ENCODE measurements at regions not wholly inside any gene's neighbourhood (a gene's known extent, or its start where the extent isn't known, plus 50 kb on each side); places are given as distances from the start of the nearest gene placed in this dataset.
"Not testable (repeated sequence)": the region's sequence is repeated elsewhere in the genome, so short reads cannot be mapped to it uniquely, and the experiment has no call there.

- H3K4me1 Mint-ChIP-seq, ATAC-seq, DNase-seq, H3K27ac Mint-ChIP-seq, H3K27me3 Mint-ChIP-seq, H3K4me3 Mint-ChIP-seq: not testable (repeated sequence)
- peaks cover 10 to 28% of the 10 kb centered on the region in 2 donors for H3K9me3 Mint-ChIP-seq
These were observed 581.2 kb downstream of the ANKRD50 start for GRCh38 chr4:124131324-124131723.

- no peak for DNase-seq
- ATAC-seq = no peak
- Mint-ChIP-seq H3K9me3 (peaks cover 10 to 28% of the 10 kb centered on the region in 2 donors), H3K4me3 (no peak overlapping the region), H3K4me1 (no peaks in the 10 kb centered on the region), H3K27me3 (no peaks in the 10 kb centered on the region), H3K27ac (no peak overlapping the region)
These were observed 580.4 kb downstream of the ANKRD50 start for GRCh38 chr4:124132161-124132560.

DNA sequence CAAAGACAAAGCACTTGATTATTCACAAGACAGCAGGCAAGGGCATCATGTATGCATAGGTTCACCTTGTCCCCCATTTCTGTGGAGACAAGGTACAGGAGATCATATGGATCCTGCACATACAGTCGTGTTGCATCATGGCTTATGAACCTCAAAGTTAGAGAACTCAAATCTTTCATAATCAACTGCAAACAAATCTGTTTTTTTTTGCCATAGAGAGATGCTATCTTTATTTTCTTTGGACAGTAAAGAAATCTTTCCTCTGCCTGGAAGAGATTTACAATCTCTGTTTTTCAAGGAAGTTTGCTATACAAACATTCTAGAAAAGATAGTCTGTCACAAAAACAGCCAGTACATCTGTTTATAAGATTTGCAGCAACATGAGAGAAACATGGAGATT is 578.8 kb downstream of the ANKRD50 start:
- Mint-ChIP-seq H3K27me3 (no peaks in the 10 kb centered on the region), H3K27ac (no peak overlapping the region), H3K4me3 (no peak overlapping the region), H3K9me3 (peaks cover 7 to 24% of the 10 kb centered on the region in 2 donors), H3K4me1 (no peaks in the 10 kb centered on the region)
- DNase-seq (no peak), ATAC-seq (no peak)

- Mint-ChIP-seq H3K27me3 (no peaks in the 10 kb centered on the region), H3K4me3 (no peak overlapping the region), H3K9me3 (peaks cover 8 to 24% of the 10 kb centered on the region in 2 donors), H3K4me1 (no peaks in the 10 kb centered on the region), H3K27ac (no peak overlapping the region)
- no peak for DNase-seq
- no peak for ATAC-seq
These were observed 577.1 kb downstream of the ANKRD50 start for GRCh38 chr4:124135409-124135813.

DNA sequence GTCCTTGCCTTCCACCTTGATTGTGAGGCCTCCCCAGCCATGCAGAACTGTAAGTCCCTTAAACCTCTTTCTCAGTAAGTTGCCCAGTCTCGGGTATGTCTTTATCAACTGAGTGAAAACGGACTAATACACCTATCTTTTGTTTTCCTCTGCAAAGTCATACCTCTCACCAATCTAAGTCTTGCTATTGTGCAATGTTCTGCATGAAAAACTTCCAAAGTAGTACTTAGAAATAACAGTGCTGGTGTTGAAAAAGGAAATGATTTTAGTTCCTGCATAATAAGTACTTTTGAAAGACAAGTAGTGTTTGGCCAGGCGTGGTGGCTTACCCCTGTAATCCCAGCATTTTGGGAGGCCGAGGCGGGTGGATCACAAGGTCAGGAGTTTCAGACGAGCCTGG is 573.5 kb downstream of the ANKRD50 start:
- Mint-ChIP-seq H3K4me1 (no peaks in the 10 kb centered on the region), H3K27me3 (no peaks in the 10 kb centered on the region), H3K27ac (no peak overlapping the region), H3K4me3 (no peak overlapping the region), H3K9me3 (peaks cover 4 to 7% of the 10 kb centered on the region in 2 donors)
- DNase-seq (no peak), ATAC-seq (no peak)

GRCh38 chr4:124143632-124144031 is 568.9 kb downstream of the ANKRD50 start:
- no peak for ATAC-seq
- H3K27ac Mint-ChIP-seq = no peak overlapping the region

DNA sequence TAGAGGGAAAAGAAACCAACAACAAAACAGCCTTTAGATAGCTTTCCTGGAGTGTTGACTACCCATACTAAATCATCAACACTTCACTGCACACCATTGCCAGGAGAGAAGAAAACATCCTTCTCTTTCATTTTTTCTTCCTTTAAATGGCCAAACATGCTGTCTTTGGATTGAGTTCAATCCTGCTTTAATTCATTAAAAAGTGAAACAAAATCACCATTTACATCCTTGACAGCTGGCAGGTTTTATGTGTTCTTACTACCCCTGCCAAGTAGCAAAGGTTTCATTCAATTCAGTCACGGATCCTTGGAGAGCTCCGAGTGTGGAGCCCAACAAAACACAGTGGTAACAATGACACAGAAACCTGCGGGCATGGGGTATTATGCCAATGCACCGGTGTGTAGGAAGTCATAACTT is 568.3 kb downstream of the ANKRD50 start:
- DNase-seq (no peak), ATAC-seq (no peak)
- H3K27ac Mint-ChIP-seq = no peak overlapping the region
- H3K4me3 Mint-ChIP-seq = no peak overlapping the region
- H3K27me3 Mint-ChIP-seq = no peaks in the 10 kb centered on the region
- H3K4me1 Mint-ChIP-seq = no peaks in the 10 kb centered on the region
- no peaks in the 10 kb centered on the region for H3K9me3 Mint-ChIP-seq

More at GRCh38 chr4:124143632-124144031, 568.9 kb downstream of the ANKRD50 start:
- Mint-ChIP-seq H3K4me3 (no peak overlapping the region), H3K27me3 (no peaks in the 10 kb centered on the region), H3K4me1 (no peaks in the 10 kb centered on the region), H3K9me3 (peaks cover 4 to 6% of the 10 kb centered on the region in 2 donors)
- no peak for DNase-seq

GRCh38 chr4:124146068-124146467 is 566.5 kb downstream of the ANKRD50 start:
- H3K4me1 Mint-ChIP-seq = no peaks in the 10 kb centered on the region
- ATAC-seq (no peak), DNase-seq (no peak)
- no peaks in the 10 kb centered on the region for H3K9me3 Mint-ChIP-seq
- H3K27ac Mint-ChIP-seq = no peak overlapping the region
- H3K27me3 Mint-ChIP-seq = no peaks in the 10 kb centered on the region
- H3K4me3 Mint-ChIP-seq = no peak overlapping the region

- ATAC-seq = no peak
- DNase-seq = no peak
- H3K9me3 Mint-ChIP-seq = no peaks in the 10 kb centered on the region
- no peaks in the 10 kb centered on the region for H3K27me3 Mint-ChIP-seq
- H3K4me1 Mint-ChIP-seq = no peaks in the 10 kb centered on the region
- no peak overlapping the region for H3K27ac Mint-ChIP-seq
- no peak overlapping the region for H3K4me3 Mint-ChIP-seq
These were observed 561.5 kb downstream of the ANKRD50 start for GRCh38 chr4:124151031-124151430.

GRCh38 chr4:124152132-124152531 is 560.4 kb downstream of the ANKRD50 start:
- no peak overlapping the region for H3K27ac Mint-ChIP-seq
- no peak overlapping the region for H3K4me3 Mint-ChIP-seq
- no peaks in the 10 kb centered on the region for H3K4me1 Mint-ChIP-seq
- no peaks in the 10 kb centered on the region for H3K27me3 Mint-ChIP-seq
- ATAC-seq (no peak), DNase-seq (no peak)
- H3K9me3 Mint-ChIP-seq = no peaks in the 10 kb centered on the region

DNA sequence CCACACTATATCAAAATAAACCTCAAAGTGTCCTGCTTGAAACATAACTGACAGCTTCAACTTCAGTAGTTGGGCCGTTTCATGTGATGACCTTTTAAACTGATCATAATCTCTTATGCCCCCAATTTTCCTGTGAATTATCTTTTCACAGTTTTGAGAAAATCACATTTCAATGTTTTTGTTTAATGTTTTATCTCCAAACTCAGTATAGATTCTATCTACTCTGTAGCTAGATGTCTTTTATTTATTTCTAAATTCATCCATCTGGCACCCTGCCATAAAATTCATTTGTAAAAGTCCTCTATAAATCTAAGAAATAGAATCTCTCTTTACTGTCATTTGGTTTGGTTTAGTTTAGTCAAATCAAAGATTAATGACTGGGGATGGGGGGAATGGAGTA is 557.3 kb downstream of the ANKRD50 start:
- ATAC-seq = no peak
- no peak overlapping the region for H3K4me3 Mint-ChIP-seq
- no peaks in the 10 kb centered on the region for H3K9me3 Mint-ChIP-seq
- DNase-seq = no peak
- H3K4me1 Mint-ChIP-seq = no peaks in the 10 kb centered on the region
- no peak overlapping the region for H3K27ac Mint-ChIP-seq
- no peaks in the 10 kb centered on the region for H3K27me3 Mint-ChIP-seq

GRCh38 chr4:124157396-124158083 is 555.0 kb downstream of the ANKRD50 start:
- Mint-ChIP-seq H3K4me1 (no peaks in the 10 kb centered on the region), H3K4me3 (no peak overlapping the region), H3K27me3 (no peaks in the 10 kb centered on the region), H3K9me3 (no peaks in the 10 kb centered on the region), H3K27ac (no peak overlapping the region)
- ATAC-seq = no peak
- no peak for DNase-seq

- ATAC-seq (no peak), DNase-seq (no peak)
- Mint-ChIP-seq H3K27ac (no peak overlapping the region), H3K4me1 (no peaks in the 10 kb centered on the region), H3K4me3 (no peak overlapping the region), H3K27me3 (no peaks in the 10 kb centered on the region), H3K9me3 (peaks cover 0 to 4% of the 10 kb centered on the region in 2 donors)
These were observed 549.1 kb downstream of the ANKRD50 start for GRCh38 chr4:124163401-124163800.

DNA sequence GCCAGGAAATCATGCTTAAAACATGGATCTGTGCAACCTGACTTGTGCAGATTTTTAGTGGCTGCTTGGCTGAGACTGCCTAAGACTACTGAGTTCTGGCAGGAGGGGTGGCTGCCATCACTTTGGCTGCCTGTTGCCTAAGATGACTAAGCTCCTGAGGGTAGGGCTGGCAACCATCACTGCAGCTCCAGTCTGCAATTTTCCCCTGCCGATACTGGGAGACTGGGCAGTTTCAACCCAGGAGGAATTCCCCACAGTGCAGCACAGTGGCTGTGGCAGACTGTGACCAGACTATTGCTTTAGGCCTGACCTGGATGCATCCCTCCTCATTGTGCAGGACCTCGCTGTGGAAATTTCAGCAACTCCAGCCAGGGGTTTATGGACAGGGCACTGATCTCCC is 544.9 kb downstream of the ANKRD50 start:
- Mint-ChIP-seq H3K27me3 (no peaks in the 10 kb centered on the region), H3K4me3 (no peak overlapping the region), H3K27ac (no peak overlapping the region), H3K4me1 (no peaks in the 10 kb centered on the region), H3K9me3 (peaks cover 17 to 18% of the 10 kb centered on the region in 2 donors)
- ATAC-seq = no peak
- no peak for DNase-seq

- not testable (repeated sequence) for H3K4me1 Mint-ChIP-seq, H3K4me3 Mint-ChIP-seq, ATAC-seq, DNase-seq, H3K27me3 Mint-ChIP-seq, H3K27ac Mint-ChIP-seq
- H3K9me3 Mint-ChIP-seq = peaks cover 17 to 18% of the 10 kb centered on the region in 2 donors
These were observed 543.0 kb downstream of the ANKRD50 start for GRCh38 chr4:124169524-124169923.

DNA sequence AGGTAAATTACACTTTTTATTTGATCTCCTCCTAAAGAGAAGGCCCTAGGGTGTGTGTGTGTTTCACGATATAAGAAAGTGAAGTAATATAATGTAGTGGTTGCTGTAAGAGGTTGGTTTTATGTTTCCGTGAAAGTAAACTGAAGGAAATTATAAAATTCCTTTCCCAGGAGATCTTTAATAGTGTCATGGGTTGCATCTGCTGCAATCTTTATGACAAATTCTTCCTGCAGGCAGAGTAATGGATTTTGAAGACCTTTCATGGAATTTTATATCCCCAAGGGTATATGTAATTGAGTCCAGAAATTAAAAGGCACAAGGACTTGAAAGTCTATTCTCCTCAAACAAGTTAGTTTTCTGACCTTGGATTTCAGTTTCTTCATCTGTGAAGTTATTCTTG is 538.6 kb downstream of the ANKRD50 start:
- ATAC-seq (no peak), DNase-seq (no peak)
- H3K4me3 Mint-ChIP-seq = no peak overlapping the region
- peaks cover 8 to 13% of the 10 kb centered on the region in 2 donors for H3K9me3 Mint-ChIP-seq
- no peaks in the 10 kb centered on the region for H3K4me1 Mint-ChIP-seq
- no peak overlapping the region for H3K27ac Mint-ChIP-seq
- no peaks in the 10 kb centered on the region for H3K27me3 Mint-ChIP-seq

Measured in stimulated activated naive CD8-positive, alpha-beta T cell treated with anti-CD3 and anti-CD28 coated beads, Interleukin-15, amount 100 ng/mL, for 72 hours (primary cell).